ENCODE measurements at regions not wholly inside any gene's neighbourhood (a gene's known extent, or its start where the extent isn't known, plus 50 kb on each side); places are given as distances from the start of the nearest gene placed in this dataset.

GRCh38 chr5:51968756-51969155 lies 585.5 kb downstream of the ISL1 start:
- no peak for TF ChIP-seq CTCF (IDR thresholded peaks at IDR 0.05; ENCODE audit: low read depth, low read length)
- H3K4me3 ChIP-seq (replicated peaks in 1 of 2; ENCODE audit: low read depth in 2 of 2, low read length in 2 of 2), result no peak overlapping the region
- no peak for DNase-seq (ENCODE audit: low read depth in 2 of 2)

- TF ChIP-seq CTCF (IDR thresholded peaks at IDR 0.05; ENCODE audit: low read depth, low read length), result no peak
- no peak overlapping the region for H3K4me3 ChIP-seq (replicated peaks in 1 of 2; ENCODE audit: low read depth in 2 of 2, low read length in 2 of 2)
- no peak for DNase-seq (ENCODE audit: low read depth in 2 of 2)
Measured at GRCh38 chr5:51974834-51975233, 591.6 kb downstream of the ISL1 start.

GRCh38 chr5:51977014-51977413 lies 593.8 kb downstream of the ISL1 start:
- DNase-seq (ENCODE audit: low read depth in 2 of 2), result no peak
- H3K4me3 ChIP-seq (replicated peaks in 1 of 2; ENCODE audit: low read depth in 2 of 2, low read length in 2 of 2), result no peak overlapping the region
- no peak for TF ChIP-seq CTCF (IDR thresholded peaks at IDR 0.05; ENCODE audit: low read depth, low read length)

GRCh38 chr5:51983161-51983560 lies 599.9 kb downstream of the ISL1 start:
- H3K4me3 ChIP-seq (replicated peaks in 1 of 2; ENCODE audit: low read depth in 2 of 2, low read length in 2 of 2), result no peak overlapping the region
- DNase-seq (ENCODE audit: low read depth in 2 of 2), result no peak
- TF ChIP-seq CTCF (IDR thresholded peaks at IDR 0.05; ENCODE audit: low read depth, low read length), result no peak

- no peak for TF ChIP-seq CTCF (IDR thresholded peaks at IDR 0.05; ENCODE audit: low read depth, low read length)
- H3K4me3 ChIP-seq (replicated peaks in 1 of 2; ENCODE audit: low read depth in 2 of 2, low read length in 2 of 2), result no peak overlapping the region
- DNase-seq (ENCODE audit: low read depth in 2 of 2), result no peak
Measured at GRCh38 chr5:51986733-51987132, 603.5 kb downstream of the ISL1 start.

- no peak for TF ChIP-seq CTCF (IDR thresholded peaks at IDR 0.05; ENCODE audit: low read depth, low read length)
- no peak overlapping the region for H3K4me3 ChIP-seq (replicated peaks in 1 of 2; ENCODE audit: low read depth in 2 of 2, low read length in 2 of 2)
- DNase-seq (ENCODE audit: low read depth in 2 of 2), result no peak
Measured at GRCh38 chr5:51987239-51987638, 604.0 kb downstream of the ISL1 start.

GRCh38 chr5:51987669-51988209 lies 604.5 kb downstream of the ISL1 start:
- H3K4me3 ChIP-seq (replicated peaks in 1 of 2; ENCODE audit: low read depth in 2 of 2, low read length in 2 of 2), result no peak overlapping the region
- DNase-seq (ENCODE audit: low read depth in 2 of 2), result no peak
- TF ChIP-seq CTCF (IDR thresholded peaks at IDR 0.05; ENCODE audit: low read depth, low read length), result no peak
